HL-60 (cell line): ENCODE measurements at regions not wholly inside any gene's neighbourhood (a gene's known extent, or its start where the extent isn't known, plus 50 kb on each side); places are given as distances from the start of the nearest gene placed in this dataset.

Experiments
- DNase-seq, 2 experiments: peaks; one replicate each; pipeline ENCODE4 v3.0.0-alpha.2; 2010 to 2020; ENCODE audit warnings: low read depth in 1 of 2, low spot score in 1 of 2
- H3K27ac ChIP-seq: fragments of 250-450 bp; sonication (Bioruptor Pico); replicated peaks from 2 replicates; pipeline ENCODE4 v1.5.1; 2020; ENCODE audit warnings: mild to moderate bottlenecking, moderate library complexity
- H3K27me3 ChIP-seq: fragments of 250-450 bp; sonication (Bioruptor Pico); 2 replicates; pipeline ENCODE4 v1.5.1; 2021; ENCODE audit warnings: mild to moderate bottlenecking, moderate library complexity; ENCODE audit not compliant: insufficient read depth, poor library complexity, severe bottlenecking
- H3K4me3 ChIP-seq: replicated peaks from 2 replicates; pipeline ENCODE4 v1.5.1; 2011; ENCODE audit warnings: mild to moderate bottlenecking, control low read depth, low read length; ENCODE audit not compliant: insufficient read depth
- GABPA ChIP-seq: IDR thresholded peaks from 2 replicates; pipeline ENCODE4 v1.6.1; 2012; ENCODE audit warnings: low read depth
- POLR2AphosphoS5 ChIP-seq: IDR thresholded peaks from 2 replicates; pipeline ENCODE4 v1.6.1; 2012; ENCODE audit warnings: low read depth
- SPI1 ChIP-seq: IDR thresholded peaks from 2 replicates; pipeline ENCODE4 v1.6.1; 2012; ENCODE audit warnings: low read depth, mild to moderate bottlenecking, borderline replicate concordance
- TF ChIP-seq, protein P1 (sequence below): IDR thresholded peaks from 2 replicates; pipeline ENCODE4 v1.6.1; 2012; ENCODE audit warnings: low read depth; ENCODE audit not compliant: insufficient replicate concordance
- TF ChIP-seq, protein P2 (sequence below): IDR thresholded peaks from one replicate; pipeline ENCODE4 v1.5.1; 2011; ENCODE audit warnings: low read length, control low read depth, inconsistent platforms; ENCODE audit not compliant: insufficient read depth

DNA sequence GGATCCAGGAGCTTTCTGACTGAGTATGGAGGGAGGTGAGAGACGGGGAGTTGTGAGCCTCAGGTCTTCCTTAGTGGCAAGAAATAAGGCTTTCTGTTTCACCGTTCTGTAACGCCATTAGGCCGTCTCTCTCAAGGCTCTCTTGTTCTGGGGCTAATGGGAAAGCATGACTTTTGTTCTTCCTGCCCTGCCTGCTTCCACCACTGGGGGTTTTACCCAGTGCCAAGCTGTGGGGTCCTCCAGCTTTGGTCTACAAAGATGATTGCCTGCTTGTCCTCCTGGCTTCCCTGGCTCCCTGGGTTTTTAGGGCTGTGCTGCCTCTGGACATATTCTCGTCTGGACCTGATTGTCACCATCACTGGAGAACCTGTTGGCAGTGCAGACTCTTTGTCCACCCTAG is 74.8 kb upstream of the TINAGL1 start:
- no peak for DNase-seq
- no peak overlapping the region for H3K27ac ChIP-seq
- H3K27me3 ChIP-seq, result no peaks in the 10 kb centered on the region
- no peak for TF ChIP-seq GABPA
- TF ChIP-seq, protein P1, sequence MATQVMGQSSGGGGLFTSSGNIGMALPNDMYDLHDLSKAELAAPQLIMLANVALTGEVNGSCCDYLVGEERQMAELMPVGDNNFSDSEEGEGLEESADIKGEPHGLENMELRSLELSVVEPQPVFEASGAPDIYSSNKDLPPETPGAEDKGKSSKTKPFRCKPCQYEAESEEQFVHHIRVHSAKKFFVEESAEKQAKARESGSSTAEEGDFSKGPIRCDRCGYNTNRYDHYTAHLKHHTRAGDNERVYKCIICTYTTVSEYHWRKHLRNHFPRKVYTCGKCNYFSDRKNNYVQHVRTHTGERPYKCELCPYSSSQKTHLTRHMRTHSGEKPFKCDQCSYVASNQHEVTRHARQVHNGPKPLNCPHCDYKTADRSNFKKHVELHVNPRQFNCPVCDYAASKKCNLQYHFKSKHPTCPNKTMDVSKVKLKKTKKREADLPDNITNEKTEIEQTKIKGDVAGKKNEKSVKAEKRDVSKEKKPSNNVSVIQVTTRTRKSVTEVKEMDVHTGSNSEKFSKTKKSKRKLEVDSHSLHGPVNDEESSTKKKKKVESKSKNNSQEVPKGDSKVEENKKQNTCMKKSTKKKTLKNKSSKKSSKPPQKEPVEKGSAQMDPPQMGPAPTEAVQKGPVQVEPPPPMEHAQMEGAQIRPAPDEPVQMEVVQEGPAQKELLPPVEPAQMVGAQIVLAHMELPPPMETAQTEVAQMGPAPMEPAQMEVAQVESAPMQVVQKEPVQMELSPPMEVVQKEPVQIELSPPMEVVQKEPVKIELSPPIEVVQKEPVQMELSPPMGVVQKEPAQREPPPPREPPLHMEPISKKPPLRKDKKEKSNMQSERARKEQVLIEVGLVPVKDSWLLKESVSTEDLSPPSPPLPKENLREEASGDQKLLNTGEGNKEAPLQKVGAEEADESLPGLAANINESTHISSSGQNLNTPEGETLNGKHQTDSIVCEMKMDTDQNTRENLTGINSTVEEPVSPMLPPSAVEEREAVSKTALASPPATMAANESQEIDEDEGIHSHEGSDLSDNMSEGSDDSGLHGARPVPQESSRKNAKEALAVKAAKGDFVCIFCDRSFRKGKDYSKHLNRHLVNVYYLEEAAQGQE, result no peak
- TF ChIP-seq, protein P2, sequence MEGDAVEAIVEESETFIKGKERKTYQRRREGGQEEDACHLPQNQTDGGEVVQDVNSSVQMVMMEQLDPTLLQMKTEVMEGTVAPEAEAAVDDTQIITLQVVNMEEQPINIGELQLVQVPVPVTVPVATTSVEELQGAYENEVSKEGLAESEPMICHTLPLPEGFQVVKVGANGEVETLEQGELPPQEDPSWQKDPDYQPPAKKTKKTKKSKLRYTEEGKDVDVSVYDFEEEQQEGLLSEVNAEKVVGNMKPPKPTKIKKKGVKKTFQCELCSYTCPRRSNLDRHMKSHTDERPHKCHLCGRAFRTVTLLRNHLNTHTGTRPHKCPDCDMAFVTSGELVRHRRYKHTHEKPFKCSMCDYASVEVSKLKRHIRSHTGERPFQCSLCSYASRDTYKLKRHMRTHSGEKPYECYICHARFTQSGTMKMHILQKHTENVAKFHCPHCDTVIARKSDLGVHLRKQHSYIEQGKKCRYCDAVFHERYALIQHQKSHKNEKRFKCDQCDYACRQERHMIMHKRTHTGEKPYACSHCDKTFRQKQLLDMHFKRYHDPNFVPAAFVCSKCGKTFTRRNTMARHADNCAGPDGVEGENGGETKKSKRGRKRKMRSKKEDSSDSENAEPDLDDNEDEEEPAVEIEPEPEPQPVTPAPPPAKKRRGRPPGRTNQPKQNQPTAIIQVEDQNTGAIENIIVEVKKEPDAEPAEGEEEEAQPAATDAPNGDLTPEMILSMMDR, result no peak
- TF ChIP-seq SPI1, result no peak
- TF ChIP-seq POLR2AphosphoS5, result no peak
- H3K4me3 ChIP-seq, result no peak overlapping the region

DNA sequence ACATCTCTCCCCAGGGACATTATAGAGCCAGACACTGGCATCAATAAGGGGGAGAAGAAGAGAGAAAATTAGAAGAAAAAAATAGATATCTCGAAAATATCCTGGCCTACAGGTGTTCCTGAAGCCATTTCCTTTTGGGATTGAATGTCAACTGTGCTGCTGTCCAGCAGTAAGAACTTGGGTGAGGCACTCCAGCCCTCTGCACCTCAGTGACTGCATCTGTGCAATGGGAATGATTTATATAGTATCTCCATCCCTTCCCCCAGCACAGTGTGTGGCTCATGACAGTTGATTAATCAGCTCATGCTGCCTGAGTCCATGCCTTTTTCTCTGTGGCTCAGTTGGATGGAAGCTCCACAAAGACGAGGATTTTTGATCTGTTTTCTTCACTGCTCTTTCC is 74.1 kb upstream of the TINAGL1 start:
- DNase-seq, result no peak
- Histone ChIP-seq H3K27me3 (no peaks in the 10 kb centered on the region), H3K4me3 (no peak overlapping the region), H3K27ac (no peak overlapping the region)
- TF ChIP-seq, protein P2, result no peak
- TF ChIP-seq POLR2AphosphoS5 (no peak), SPI1 (no peak), GABPA (no peak)
- TF ChIP-seq, protein P1, result peak; percentile 68

DNA sequence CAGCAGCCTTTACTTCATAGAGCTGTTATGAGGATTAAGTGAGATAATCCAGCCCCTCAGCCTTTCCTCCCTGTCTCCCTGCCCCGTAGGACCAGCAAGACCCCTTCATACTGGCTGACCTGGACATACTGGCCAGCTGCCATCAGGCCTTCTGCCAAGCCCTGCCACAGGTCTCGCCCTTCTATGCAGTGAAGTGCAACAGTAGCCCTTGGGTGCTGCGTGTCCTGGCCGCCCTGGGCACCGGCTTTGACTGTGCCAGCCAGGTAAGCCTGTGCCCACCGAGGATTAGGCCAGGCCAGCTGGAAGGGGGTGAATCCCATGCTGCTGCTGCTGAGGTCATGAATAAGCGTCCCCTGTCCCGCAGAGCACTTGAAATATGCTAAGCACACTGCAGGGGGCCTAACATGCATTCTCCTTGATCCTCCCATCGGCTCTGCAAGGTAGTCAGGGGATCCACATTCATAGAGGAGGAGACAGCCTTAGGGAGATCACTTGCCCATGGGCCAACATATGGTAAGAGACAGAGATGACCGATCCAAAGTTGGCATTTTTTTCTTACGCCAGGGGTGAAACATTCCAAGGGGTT is 73.3 kb upstream of the TINAGL1 start:
- no peaks in the 10 kb centered on the region for H3K27me3 ChIP-seq
- TF ChIP-seq, protein P2, result no peak
- no peak for TF ChIP-seq GABPA
- TF ChIP-seq POLR2AphosphoS5, result no peak
- TF ChIP-seq, protein P1, result no peak
- no peak for TF ChIP-seq SPI1
- DNase-seq, result no peak
- no peak overlapping the region for H3K4me3 ChIP-seq
- no peak overlapping the region for H3K27ac ChIP-seq
